TTC549 (cell line): ENCODE measurements at regions not wholly inside any gene's neighbourhood (a gene's known extent, or its start where the extent isn't known, plus 50 kb on each side); places are given as distances from the start of the nearest gene placed in this dataset.

Source experiments
- FAIRE-seq: peaks from 2 replicates; lab custom pipeline; 2012; peaks lifted over from hg19 to GRCh38; lab: Jason Lieb, UNC

- no peak for FAIRE-seq
These were observed 353.0 kb upstream of the CDH5 start for GRCh38 chr16:66013486-66013885.

DNA sequence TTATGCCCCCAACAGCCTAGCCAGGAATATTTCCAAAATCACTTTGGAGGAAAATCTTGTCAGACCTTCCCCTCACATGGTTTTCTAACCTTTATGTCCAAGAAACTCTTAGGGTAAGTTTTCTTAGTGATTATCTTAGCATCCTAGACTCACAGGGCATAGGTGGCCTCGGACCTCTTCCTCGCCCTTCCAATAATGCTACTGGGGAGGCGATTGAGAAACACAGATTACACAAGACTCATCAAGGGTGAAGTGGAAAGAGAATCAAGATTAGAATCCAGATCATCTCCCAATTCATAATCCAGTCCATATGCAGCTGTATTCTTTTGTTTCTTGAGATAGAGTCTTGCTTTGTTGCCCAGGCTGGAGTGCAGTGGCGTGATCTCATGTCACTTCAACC is 358.4 kb upstream of the CDH5 start:
- FAIRE-seq: no peak

- no peak for FAIRE-seq
These were observed 358.8 kb upstream of the CDH5 start for GRCh38 chr16:66007717-66008116.

DNA sequence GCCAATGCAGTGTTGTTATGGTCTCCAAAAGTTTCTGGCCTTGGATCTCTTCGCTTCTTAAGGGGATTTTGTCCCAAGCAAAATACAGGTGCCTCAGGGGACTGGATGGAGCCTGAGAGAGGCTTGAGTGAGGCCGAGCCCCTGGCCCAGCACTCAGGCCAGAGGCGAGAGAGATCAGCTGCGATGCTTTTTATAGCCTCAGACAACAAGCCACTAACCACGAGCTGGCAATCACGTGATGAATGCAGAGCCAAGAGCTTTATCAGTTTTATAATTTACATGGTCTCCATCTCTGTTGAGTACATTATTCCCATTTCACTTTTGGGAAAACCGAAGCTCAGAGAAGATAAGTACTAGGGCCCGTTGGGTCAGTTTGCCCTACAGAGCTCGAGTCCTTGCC is 360.0 kb upstream of the CDH5 start:
- no peak for FAIRE-seq

DNA sequence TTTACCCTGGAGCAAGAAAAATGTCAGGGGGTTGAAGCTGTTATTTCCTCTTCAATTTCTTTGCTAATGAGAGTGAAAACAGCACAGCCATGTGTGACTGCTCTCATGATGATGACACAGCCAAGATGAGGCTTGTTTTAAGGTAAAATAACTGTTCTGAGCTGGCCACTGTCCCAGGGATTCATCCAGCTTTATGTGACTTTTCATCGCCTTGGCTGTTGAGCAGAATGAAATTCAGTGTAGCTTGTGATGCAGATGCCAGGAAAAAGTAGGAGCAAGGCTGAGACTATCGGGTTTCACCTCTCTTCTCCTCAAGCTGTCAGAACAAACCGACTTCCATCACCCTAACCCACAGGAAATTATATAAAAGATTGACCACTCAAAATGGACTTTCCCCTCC is 361.8 kb upstream of the CDH5 start:
- no peak for FAIRE-seq

DNA sequence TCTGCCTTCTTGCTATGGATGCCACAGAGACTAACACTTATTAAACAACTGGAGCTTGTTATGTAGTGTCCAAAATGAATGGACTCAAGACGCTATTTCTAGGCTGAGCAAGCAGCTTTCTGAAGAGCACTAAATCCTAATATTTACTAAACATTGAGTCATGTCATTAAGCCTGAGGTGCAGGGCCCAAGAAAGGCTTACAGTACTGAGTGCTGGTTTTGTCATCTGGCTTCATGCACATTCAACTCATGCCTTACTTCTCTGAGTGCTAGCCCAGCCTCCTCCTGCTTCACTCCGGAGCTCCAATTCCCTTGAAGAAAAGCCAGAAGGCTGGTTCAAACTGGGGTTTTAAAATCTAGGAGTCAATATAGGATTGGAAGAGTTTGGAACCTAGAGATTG is 363.3 kb upstream of the CDH5 start:
- no peak for FAIRE-seq

GRCh38 chr16:66002601-66003000 is 363.9 kb upstream of the CDH5 start:
- no peak for FAIRE-seq

DNA sequence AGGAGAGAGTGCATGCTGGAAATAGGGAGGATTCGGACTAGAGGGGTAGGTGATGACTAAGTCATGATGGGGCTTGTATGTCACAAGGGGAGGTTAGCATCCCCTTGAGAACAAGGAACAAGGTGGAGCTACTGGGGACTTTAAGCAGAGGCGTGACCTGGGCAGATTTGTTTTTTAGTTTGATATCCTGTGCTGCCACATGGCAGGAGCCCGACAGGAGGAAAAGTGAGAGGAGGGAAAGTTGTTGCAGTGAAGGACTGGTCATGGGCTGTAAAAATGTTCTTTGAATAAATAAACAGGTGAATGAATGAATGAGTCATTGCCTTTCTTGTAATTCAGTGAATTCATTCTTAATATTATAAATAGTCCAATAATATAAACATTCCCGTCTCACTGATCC is 365.1 kb upstream of the CDH5 start:
- no peak for FAIRE-seq

DNA sequence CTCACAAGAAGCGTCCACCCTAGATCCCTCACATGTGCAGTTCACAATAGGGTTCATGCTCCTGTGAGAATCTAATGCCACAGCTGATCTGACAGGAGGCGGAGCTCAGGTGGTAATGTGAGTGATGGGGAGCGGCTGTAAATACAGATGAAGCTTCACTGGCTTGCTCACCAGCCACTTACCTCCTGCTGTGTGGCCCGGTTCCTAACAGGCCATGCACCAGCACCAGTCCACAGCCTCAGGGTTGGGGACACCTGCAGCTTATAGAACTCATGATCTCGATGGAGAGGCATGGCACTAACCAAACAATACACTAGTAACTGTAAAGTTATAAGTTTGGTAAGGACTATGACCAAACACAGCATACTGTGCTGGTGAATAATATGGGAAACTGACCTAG is 368.0 kb upstream of the CDH5 start:
- no peak for FAIRE-seq

GRCh38 chr16:65994291-65994690 is 372.2 kb upstream of the CDH5 start:
- no peak for FAIRE-seq

GRCh38 chr16:65991149-65991701 is 375.3 kb upstream of the CDH5 start:
- FAIRE-seq: no peak

DNA sequence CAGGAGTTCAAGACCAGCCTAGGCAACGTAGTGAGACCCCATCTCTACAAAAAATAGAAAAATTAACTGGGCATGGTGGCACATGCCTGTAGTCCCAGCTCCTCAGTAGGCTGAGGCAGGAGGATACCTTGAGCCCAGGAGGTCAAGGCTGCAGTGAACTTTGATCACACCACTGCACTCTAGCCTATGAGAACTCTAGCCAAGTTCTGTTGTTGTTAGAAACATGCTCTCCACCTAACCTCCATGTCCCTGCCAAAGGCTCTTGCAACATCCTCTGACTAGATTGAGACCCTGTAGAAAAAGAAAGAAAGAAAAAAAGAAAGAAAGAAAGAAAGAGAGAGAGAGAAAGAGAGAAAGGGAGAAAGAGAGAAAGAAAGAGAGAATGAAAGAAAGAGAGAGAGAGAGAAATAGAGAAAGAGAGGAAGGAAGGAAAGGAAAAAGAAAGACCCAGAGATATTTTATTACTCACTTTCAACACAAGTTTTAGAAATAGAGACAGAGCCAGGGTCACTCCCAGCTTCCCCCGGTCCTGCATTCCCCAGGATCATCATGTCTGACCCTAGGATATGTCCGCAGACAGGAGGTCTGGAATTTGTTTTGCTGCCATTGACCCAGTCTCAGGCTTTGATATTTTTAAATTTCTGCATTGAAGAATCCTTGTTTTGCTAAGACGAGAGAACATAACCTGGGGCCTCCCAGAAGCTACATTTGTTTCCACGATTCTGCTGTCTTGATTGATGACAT is 376.5 kb upstream of the CDH5 start:
- FAIRE-seq: no peak

DNA sequence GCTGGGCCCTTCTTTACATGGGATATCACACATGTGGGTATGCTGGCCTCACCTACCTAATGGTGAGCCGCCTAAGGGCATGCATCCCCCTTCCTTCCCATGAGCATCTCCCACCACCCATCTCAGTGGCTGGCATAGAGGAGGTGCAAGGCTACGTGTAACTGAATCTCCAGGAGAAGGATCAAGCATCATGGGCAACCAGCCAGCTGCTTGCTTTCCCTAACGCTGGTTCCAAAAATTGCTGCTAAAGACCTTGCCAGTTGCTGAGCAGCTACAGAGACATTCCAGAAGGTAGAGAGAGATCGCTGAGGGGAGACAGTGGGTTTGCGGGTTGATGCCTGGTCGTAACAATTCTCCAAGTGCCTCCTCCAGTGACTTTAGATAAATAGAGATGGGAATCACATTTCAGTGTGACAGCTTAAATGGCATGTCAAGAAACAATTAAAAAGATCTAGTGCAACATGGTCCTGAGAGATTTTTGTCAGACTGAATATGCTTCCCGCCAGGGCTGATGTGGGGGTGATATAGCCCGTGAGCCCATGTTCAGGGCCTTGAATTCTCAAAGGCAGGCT is 378.4 kb upstream of the CDH5 start:
- FAIRE-seq: no peak

- FAIRE-seq: no peak
These were observed 382.2 kb upstream of the CDH5 start for GRCh38 chr16:65984296-65984695.

GRCh38 chr16:65981057-65981456 is 385.4 kb upstream of the CDH5 start:
- FAIRE-seq: no peak

- FAIRE-seq: no peak
These were observed 391.3 kb upstream of the CDH5 start for GRCh38 chr16:65975049-65975708.

- no peak for FAIRE-seq
These were observed 399.1 kb upstream of the CDH5 start for GRCh38 chr16:65967376-65967775.

DNA sequence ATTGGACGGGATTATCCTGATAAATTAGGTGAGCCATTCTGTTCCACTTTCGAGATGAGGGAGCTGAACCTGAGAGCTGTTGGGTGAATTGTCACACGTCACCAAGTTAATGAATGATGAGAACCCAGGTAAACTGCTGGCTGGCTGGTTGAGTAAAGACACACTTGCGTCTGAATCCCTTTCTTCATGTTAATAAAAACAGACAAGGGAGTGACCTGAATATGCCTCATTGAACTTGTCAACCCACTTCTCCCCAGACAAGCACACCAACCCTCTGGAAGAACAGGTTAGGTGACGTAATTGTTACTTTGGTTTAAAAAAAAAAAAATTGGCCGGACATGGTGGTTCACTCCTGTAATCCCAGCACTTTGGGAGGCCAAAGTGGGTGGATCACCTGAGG is 400.9 kb upstream of the CDH5 start:
- FAIRE-seq: no peak

- FAIRE-seq: no peak
These were observed 401.7 kb upstream of the CDH5 start for GRCh38 chr16:65964752-65965151.

DNA sequence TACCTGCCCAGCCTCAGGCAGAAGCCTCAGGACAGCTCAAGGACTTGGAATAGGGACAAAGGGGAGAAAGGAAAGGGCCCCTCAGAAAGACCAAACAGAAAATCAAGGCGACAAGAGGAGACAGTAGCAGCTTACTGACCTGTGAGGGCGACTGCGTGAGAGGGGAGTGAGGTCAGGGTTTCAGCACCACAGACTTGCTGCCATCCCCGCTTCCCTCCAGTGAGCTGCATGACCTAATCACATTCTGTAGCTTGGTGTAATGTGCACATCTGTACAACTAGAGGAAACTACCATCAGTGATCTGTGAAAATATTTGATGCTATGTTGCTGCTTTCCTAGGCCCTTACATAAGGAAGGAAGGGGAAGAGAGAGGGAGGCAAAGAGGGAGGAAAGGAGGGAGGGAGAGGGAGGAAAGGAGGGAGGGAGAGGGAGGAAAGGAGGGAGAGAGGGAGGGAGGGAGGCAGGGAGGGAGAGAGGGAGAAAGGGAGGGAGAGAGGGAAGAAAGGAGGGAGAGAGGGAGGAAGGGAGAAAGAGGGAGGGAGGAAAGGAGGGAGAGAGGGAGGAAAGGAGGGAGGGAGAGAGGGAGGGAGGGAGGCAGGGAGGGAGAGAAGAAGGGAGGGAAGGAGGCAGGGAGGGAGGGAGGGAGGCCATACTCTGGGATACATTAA is 404.9 kb upstream of the CDH5 start:
- no peak for FAIRE-seq

GRCh38 chr16:65959983-65960382 is 406.5 kb upstream of the CDH5 start:
- no peak for FAIRE-seq

DNA sequence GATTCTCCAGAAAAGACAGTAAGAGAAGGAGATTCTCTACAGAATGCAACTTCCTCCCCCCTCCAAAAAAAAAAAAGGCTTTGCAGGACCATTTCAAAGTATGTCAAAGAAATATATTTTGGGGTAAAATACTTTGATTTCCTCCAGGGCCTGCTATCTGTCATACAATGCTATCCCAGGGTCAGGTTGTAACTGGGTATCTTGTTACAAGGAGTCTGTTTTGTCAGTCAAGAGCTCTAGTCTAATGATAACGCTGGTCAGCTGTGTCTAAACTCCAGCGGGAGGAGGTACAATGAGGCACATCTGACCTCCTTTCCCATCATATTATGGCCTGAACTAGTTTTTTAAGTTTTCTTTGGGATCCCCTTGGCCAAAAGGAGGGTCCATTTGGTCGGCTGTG is 408.4 kb upstream of the CDH5 start:
- FAIRE-seq: no peak

DNA sequence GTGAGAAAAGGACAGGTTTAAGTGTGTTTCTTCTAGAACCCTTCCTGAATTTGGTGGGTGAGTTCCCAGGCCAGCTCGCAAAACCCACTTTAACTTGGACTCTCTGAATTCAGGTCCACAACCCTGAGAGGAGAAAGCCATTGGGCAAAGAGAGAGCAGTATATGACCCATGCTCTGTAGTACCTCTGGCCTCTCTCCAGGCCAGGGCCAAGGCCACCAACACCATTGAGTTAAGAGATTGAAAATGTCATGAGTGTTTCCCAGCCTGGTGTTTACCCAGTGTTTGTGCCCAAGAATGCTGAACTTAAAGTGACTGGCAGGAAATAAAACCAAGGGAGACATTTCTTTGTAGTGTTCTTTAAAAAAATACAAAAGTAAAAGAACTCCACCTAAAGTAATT is 410.4 kb upstream of the CDH5 start:
- FAIRE-seq: no peak
